ENCODE measurements at regions not wholly inside any gene's neighbourhood (a gene's known extent, or its start where the extent isn't known, plus 50 kb on each side); places are given as distances from the start of the nearest gene placed in this dataset.

- Histone ChIP-seq H2BK12ac (ENCODE audit: low read depth, low read length) (no peak overlapping the region), H3K4me1 (replicated peaks in 1 of 4; ENCODE audit: control insufficient read depth in 3 of 4, insufficient read depth in 4 of 4, low read length in 3 of 4) (peaks cover 5 to 10% (median 9%) of the 10 kb centered on the region in 4 experiments; a peak in 6 of 7 replicates), H3K4me3 (ENCODE audit: extremely low read depth in 1 of 4, insufficient read depth in 2 of 4, low read depth in 3 of 4, low read length in 4 of 4) (no peak overlapping the region), H2AK5ac (ENCODE audit: low read depth, low read length) (0 out of 2 replicates have a peak overlapping the region, but pooled peaks have one; percentile 3), H2AFZ (ENCODE audit: low read length) (no peak overlapping the region), H3K79me2 (ENCODE audit: control insufficient read depth in 1 of 2, insufficient read depth in 2 of 2, low read length in 2 of 2) (no peaks in the 10 kb centered on the region), H3K18ac (ENCODE audit: extremely low read depth, low read length) (no peak overlapping the region), H3K23me2 (ENCODE audit: low read depth, low read length) (no peaks in the 10 kb centered on the region), H3K9me3 (ENCODE audit: insufficient read depth in 2 of 2, low read depth in 1 of 2, low read length in 1 of 2) (no peaks in the 10 kb centered on the region), H2BK20ac (ENCODE audit: low read length) (no peak overlapping the region; the same call in 1 of the 2 replicates), H4K8ac (ENCODE audit: extremely low read depth, insufficient read depth, low read length) (no peak overlapping the region), H3K27ac (ENCODE audit: low read depth, low read length) (no peak overlapping the region), H4K5ac (ENCODE audit: insufficient read length, low read depth, low read length) (no peak overlapping the region), H2BK5ac (ENCODE audit: low read depth, low read length) (no peak overlapping the region), H3K23ac (ENCODE audit: insufficient read length) (no peak overlapping the region), H3K79me1 (ENCODE audit: low read depth, low read length) (no peaks in the 10 kb centered on the region), H3K9ac (replicated peaks in 1 of 4; ENCODE audit: extremely low read depth in 1 of 4, low read depth in 3 of 4, low read length in 3 of 4) (no peak overlapping the region), H3K56ac (replicated peaks; ENCODE audit: insufficient read length, low read depth, low read length) (no peak overlapping the region), H2BK15ac (ENCODE audit: low read length) (0 out of 2 replicates have a peak overlapping the region, but pooled peaks have one; percentile 63), H3K4ac (replicated peaks; ENCODE audit: insufficient read length, low read depth, low read length) (no peak overlapping the region), H3K4me2 (ENCODE audit: insufficient read depth in 1 of 2, low read depth in 2 of 2, low read length in 2 of 2) (no peak overlapping the region), H4K20me1 (replicated peaks in 1 of 2; ENCODE audit: control insufficient read depth in 1 of 2, insufficient read depth in 2 of 2, low read length in 2 of 2) (no peaks in the 10 kb centered on the region), H3K14ac (ENCODE audit: insufficient read length) (no peak overlapping the region), H4K91ac (replicated peaks; ENCODE audit: insufficient read length, low read length) (no peak overlapping the region), H3K27me3 (replicated peaks in 1 of 4; ENCODE audit: control insufficient read depth in 3 of 4, extremely low read depth in 1 of 4, insufficient read depth in 3 of 4, low read length in 3 of 4) (no peaks in the 10 kb centered on the region), H2BK120ac (replicated peaks; ENCODE audit: low read depth, low read length) (no peak overlapping the region), H3K36me3 (ENCODE audit: control insufficient read depth in 2 of 4, insufficient read depth in 4 of 4, low read length in 3 of 4) (no peaks in the 10 kb centered on the region)
- POLR2A ChIA-PET (ENCODE audit: partially characterized antibody), result interaction anchor here (0.7 to 1.9 kb wide), 2 partner anchors 18 to 72 kb away, joined by 3 to 5 read pairs; no protein-coding TSS in a partner anchor
- FAIRE-seq (no peak), DNase-seq (ENCODE audit: low read depth in 1 of 2, low spot score in 2 of 2) (no peak)
- 94% methylated on average over 3 of the region's 3 CpGs; no CpG with 5 or more reads in 1 of the 2 experiments for WGBS, 2 experiments (ENCODE audit: extremely low coverage in 1 of 2, insufficient coverage in 1 of 2, insufficient read length in 1 of 2, insufficient replicate concordance in 2 of 2, low coverage in 1 of 2, low lambda C conversion rate in 2 of 2, missing lambda C conversion rate in 1 of 2)
- TF ChIP-seq PHF8 (conservative IDR thresholded peaks at IDR 0.05; ENCODE audit: low read depth, low read length) (no peak), SAP30 (IDR thresholded peaks at IDR 0.05; ENCODE audit: insufficient read depth, insufficient replicate concordance, low read length) (no peak), SIX5 (IDR thresholded peaks at IDR 0.05; ENCODE audit: low read depth, low read length) (no peak), ATF3 (IDR thresholded peaks at IDR 0.05; ENCODE audit: insufficient read depth, low read depth, low read length) (no peak)
- CTCF ChIA-PET (ENCODE audit: partially characterized antibody), result interaction anchor here (1.1 to 1.5 kb wide), 3 partner anchors 10 to 65 kb away, joined by 3 to 4 read pairs (median 4); no protein-coding TSS in a partner anchor
Observed at GRCh38 chr5:142216931-142217330, 107.9 kb downstream of the SPRY4 start.
